ENCODE measurements at regions not wholly inside any gene's neighbourhood (a gene's known extent, or its start where the extent isn't known, plus 50 kb on each side); places are given as distances from the start of the nearest gene placed in this dataset.

- 68% methylated on average over 5 of the region's 5 CpGs for WGBS
- DNase-seq (no peak), ATAC-seq (no peak)
- Histone ChIP-seq H3K27ac (ENCODE audit: low read length) (no peak overlapping the region), H3K9me3 (ENCODE audit: control insufficient read depth, low read length) (no peaks in the 10 kb centered on the region), H3K4me3 (ENCODE audit: low read length) (no peak overlapping the region), H3K27me3 (ENCODE audit: control insufficient read depth, insufficient read depth) (no peaks in the 10 kb centered on the region), H3K4me1 (ENCODE audit: control insufficient read depth, insufficient read depth, low read length) (no peaks in the 10 kb centered on the region)
- intact Hi-C loops (cut with DNase I) = loop anchor here in 1 of 4 donors (10.0 kb wide), 1 partner anchor 387 kb away; no protein-coding TSS in a partner anchor
Measured at GRCh38 chr17:33777674-33778073, 477.4 kb upstream of the CCL2 start.

GRCh38 chr17:33778505-33779233, 476.4 kb upstream of the CCL2 start:
- Histone ChIP-seq H3K9me3 (ENCODE audit: control insufficient read depth, low read length) (no peaks in the 10 kb centered on the region), H3K4me1 (ENCODE audit: control insufficient read depth, insufficient read depth, low read length) (no peaks in the 10 kb centered on the region), H3K27me3 (ENCODE audit: control insufficient read depth, insufficient read depth) (no peaks in the 10 kb centered on the region), H3K4me3 (ENCODE audit: low read length) (no peak overlapping the region), H3K27ac (ENCODE audit: low read length) (no peak overlapping the region)
- intact Hi-C loops (cut with DNase I) = loop anchor here in 1 of 4 donors (10.0 kb wide), 1 partner anchor 386 kb away; no protein-coding TSS in a partner anchor
- no peak for ATAC-seq
- WGBS = 60% methylated on average over 7 of the region's 7 CpGs
- DNase-seq = no peak

GRCh38 chr17:33779234-33779591, 475.9 kb upstream of the CCL2 start:
- no peak overlapping the region for H3K4me3 ChIP-seq (ENCODE audit: low read length)
- no peak overlapping the region for H3K27ac ChIP-seq (ENCODE audit: low read length)
- WGBS = 9% methylated on average over 5 of the region's 5 CpGs
- ATAC-seq (no peak), DNase-seq (peak in 2 of 3 donors; percentile 54 to 67)
- no peaks in the 10 kb centered on the region for H3K4me1 ChIP-seq (ENCODE audit: control insufficient read depth, insufficient read depth, low read length)
- intact Hi-C loops (cut with DNase I) = loop anchor here in 1 of 4 donors (10.0 kb wide), 1 partner anchor 386 kb away; no protein-coding TSS in a partner anchor
- H3K9me3 ChIP-seq (ENCODE audit: control insufficient read depth, low read length) = no peaks in the 10 kb centered on the region
- H3K27me3 ChIP-seq (ENCODE audit: control insufficient read depth, insufficient read depth) = no peaks in the 10 kb centered on the region

- no peak overlapping the region for H3K27ac ChIP-seq (ENCODE audit: low read length)
- no peaks in the 10 kb centered on the region for H3K4me1 ChIP-seq (ENCODE audit: control insufficient read depth, insufficient read depth, low read length)
- H3K9me3 ChIP-seq (ENCODE audit: control insufficient read depth, low read length) = no peaks in the 10 kb centered on the region
- H3K4me3 ChIP-seq (ENCODE audit: low read length) = no peak overlapping the region
- intact Hi-C loops (cut with DNase I) = no loop called here
- ATAC-seq (no peak), DNase-seq (no peak)
- H3K27me3 ChIP-seq (ENCODE audit: control insufficient read depth, insufficient read depth) = no peaks in the 10 kb centered on the region
Measured at GRCh38 chr17:33785281-33785680, 469.8 kb upstream of the CCL2 start.

- no peaks in the 10 kb centered on the region for H3K27me3 ChIP-seq (ENCODE audit: control insufficient read depth, insufficient read depth)
- ATAC-seq (no peak), DNase-seq (peak in 1 of 3 donors; percentile 56)
- no peak overlapping the region for H3K27ac ChIP-seq (ENCODE audit: low read length)
- H3K9me3 ChIP-seq (ENCODE audit: control insufficient read depth, low read length) = no peaks in the 10 kb centered on the region
- no peak overlapping the region for H3K4me3 ChIP-seq (ENCODE audit: low read length)
- H3K4me1 ChIP-seq (ENCODE audit: control insufficient read depth, insufficient read depth, low read length) = no peaks in the 10 kb centered on the region
- WGBS = 60% methylated on average over 1 of the region's 1 CpG
- intact Hi-C loops (cut with DNase I) = no loop called here
Measured at GRCh38 chr17:33786478-33786877, 468.6 kb upstream of the CCL2 start.

- DNase-seq = no peak
- 63% methylated on average over 2 of the region's 2 CpGs for WGBS
- no peak for ATAC-seq
- H3K27ac ChIP-seq (ENCODE audit: low read length) = no peak overlapping the region
- no peaks in the 10 kb centered on the region for H3K4me1 ChIP-seq (ENCODE audit: control insufficient read depth, insufficient read depth, low read length)
- no peaks in the 10 kb centered on the region for H3K9me3 ChIP-seq (ENCODE audit: control insufficient read depth, low read length)
- H3K27me3 ChIP-seq (ENCODE audit: control insufficient read depth, insufficient read depth) = no peaks in the 10 kb centered on the region
- intact Hi-C loops (cut with DNase I) = no loop called here
- no peak overlapping the region for H3K4me3 ChIP-seq (ENCODE audit: low read length)
Measured at GRCh38 chr17:33789658-33790057, 465.4 kb upstream of the CCL2 start.

GRCh38 chr17:33797181-33797580, 457.9 kb upstream of the CCL2 start:
- H3K4me3 ChIP-seq (ENCODE audit: low read length) = no peak overlapping the region
- H3K4me1 ChIP-seq (ENCODE audit: control insufficient read depth, insufficient read depth, low read length) = no peaks in the 10 kb centered on the region
- no peak overlapping the region for H3K27ac ChIP-seq (ENCODE audit: low read length)
- 76% methylated on average over 4 of the region's 4 CpGs for WGBS
- intact Hi-C loops (cut with DNase I) = no loop called here
- no peaks in the 10 kb centered on the region for H3K27me3 ChIP-seq (ENCODE audit: control insufficient read depth, insufficient read depth)
- no peak for ATAC-seq
- no peak for DNase-seq
- H3K9me3 ChIP-seq (ENCODE audit: control insufficient read depth, low read length) = no peaks in the 10 kb centered on the region

- WGBS = 81% methylated on average over 5 of the region's 5 CpGs
- H3K4me1 ChIP-seq (ENCODE audit: control insufficient read depth, insufficient read depth, low read length) = no peaks in the 10 kb centered on the region
- DNase-seq = no peak
- no peak overlapping the region for H3K4me3 ChIP-seq (ENCODE audit: low read length)
- intact Hi-C loops (cut with DNase I) = no loop called here
- no peaks in the 10 kb centered on the region for H3K9me3 ChIP-seq (ENCODE audit: control insufficient read depth, low read length)
- no peak for ATAC-seq
- H3K27me3 ChIP-seq (ENCODE audit: control insufficient read depth, insufficient read depth) = no peaks in the 10 kb centered on the region
- no peak overlapping the region for H3K27ac ChIP-seq (ENCODE audit: low read length)
Measured at GRCh38 chr17:33798308-33798707, 456.8 kb upstream of the CCL2 start.

GRCh38 chr17:33802349-33803198, 452.5 kb upstream of the CCL2 start:
- DNase-seq = no peak
- H3K9me3 ChIP-seq (ENCODE audit: control insufficient read depth, low read length) = no peaks in the 10 kb centered on the region
- H3K27ac ChIP-seq (ENCODE audit: low read length) = no peak overlapping the region
- no peak overlapping the region for H3K4me3 ChIP-seq (ENCODE audit: low read length)
- 72% methylated on average over 10 of the region's 10 CpGs for WGBS
- no peaks in the 10 kb centered on the region for H3K4me1 ChIP-seq (ENCODE audit: control insufficient read depth, insufficient read depth, low read length)
- no peak for ATAC-seq
- intact Hi-C loops (cut with DNase I) = no loop called here
- no peaks in the 10 kb centered on the region for H3K27me3 ChIP-seq (ENCODE audit: control insufficient read depth, insufficient read depth)

- no peaks in the 10 kb centered on the region for H3K4me1 ChIP-seq (ENCODE audit: control insufficient read depth, insufficient read depth, low read length)
- H3K4me3 ChIP-seq (ENCODE audit: low read length) = no peak overlapping the region
- whole genome bisulfite sequencing = 62% methylated on average over 2 of the region's 2 CpGs
- ATAC-seq (no peak), DNase-seq (no peak)
- no peak overlapping the region for H3K27ac ChIP-seq (ENCODE audit: low read length)
- intact Hi-C loops (cut with DNase I) = no loop called here
- no peaks in the 10 kb centered on the region for H3K9me3 ChIP-seq (ENCODE audit: control insufficient read depth, low read length)
- no peaks in the 10 kb centered on the region for H3K27me3 ChIP-seq (ENCODE audit: control insufficient read depth, insufficient read depth)
Measured at GRCh38 chr17:33803199-33803685, 451.8 kb upstream of the CCL2 start.

- no peak for DNase-seq
- Histone ChIP-seq H3K9me3 (ENCODE audit: control insufficient read depth, low read length) (no peaks in the 10 kb centered on the region), H3K4me1 (ENCODE audit: control insufficient read depth, insufficient read depth, low read length) (no peaks in the 10 kb centered on the region), H3K4me3 (ENCODE audit: low read length) (no peak overlapping the region), H3K27me3 (ENCODE audit: control insufficient read depth, insufficient read depth) (no peaks in the 10 kb centered on the region), H3K27ac (ENCODE audit: low read length) (no peak overlapping the region)
- intact Hi-C loops (cut with DNase I) = no loop called here
- ATAC-seq = no peak
- WGBS = 23% methylated on average over 2 of the region's 2 CpGs
Measured at GRCh38 chr17:33803686-33804085, 451.4 kb upstream of the CCL2 start.
